ENCODE measurements at regions not wholly inside any gene's neighbourhood (a gene's known extent, or its start where the extent isn't known, plus 50 kb on each side); places are given as distances from the start of the nearest gene placed in this dataset.

DNA sequence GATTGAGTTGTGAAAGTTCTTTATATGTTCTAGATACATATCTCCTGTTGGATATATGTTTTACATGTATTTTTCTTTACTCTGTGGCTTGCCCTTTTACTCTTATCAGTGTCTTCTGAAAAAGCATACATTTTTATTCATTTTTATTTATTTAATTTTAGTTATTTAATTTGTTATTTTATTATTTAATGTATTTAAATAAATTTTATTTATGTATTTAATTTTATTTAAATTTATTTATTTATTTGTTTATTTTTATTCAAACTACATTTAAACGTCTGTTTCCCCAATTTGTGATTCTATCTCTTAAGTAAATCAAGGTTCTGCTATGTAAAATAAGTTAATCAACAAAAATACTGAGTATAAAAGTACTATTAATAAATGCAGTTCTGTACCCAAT lies 279.1 kb upstream of the AKR1E2 start:
- TF ChIP-seq CTCF (IDR thresholded peaks at IDR 0.05; ENCODE audit: insufficient read depth, low read length) (no peak), POLR2AphosphoS5 (IDR thresholded peaks at IDR 0.05; ENCODE audit: low read depth) (no peak), GABPA (IDR thresholded peaks at IDR 0.05; ENCODE audit: low read depth) (no peak)
- TF ChIP-seq, protein P1, sequence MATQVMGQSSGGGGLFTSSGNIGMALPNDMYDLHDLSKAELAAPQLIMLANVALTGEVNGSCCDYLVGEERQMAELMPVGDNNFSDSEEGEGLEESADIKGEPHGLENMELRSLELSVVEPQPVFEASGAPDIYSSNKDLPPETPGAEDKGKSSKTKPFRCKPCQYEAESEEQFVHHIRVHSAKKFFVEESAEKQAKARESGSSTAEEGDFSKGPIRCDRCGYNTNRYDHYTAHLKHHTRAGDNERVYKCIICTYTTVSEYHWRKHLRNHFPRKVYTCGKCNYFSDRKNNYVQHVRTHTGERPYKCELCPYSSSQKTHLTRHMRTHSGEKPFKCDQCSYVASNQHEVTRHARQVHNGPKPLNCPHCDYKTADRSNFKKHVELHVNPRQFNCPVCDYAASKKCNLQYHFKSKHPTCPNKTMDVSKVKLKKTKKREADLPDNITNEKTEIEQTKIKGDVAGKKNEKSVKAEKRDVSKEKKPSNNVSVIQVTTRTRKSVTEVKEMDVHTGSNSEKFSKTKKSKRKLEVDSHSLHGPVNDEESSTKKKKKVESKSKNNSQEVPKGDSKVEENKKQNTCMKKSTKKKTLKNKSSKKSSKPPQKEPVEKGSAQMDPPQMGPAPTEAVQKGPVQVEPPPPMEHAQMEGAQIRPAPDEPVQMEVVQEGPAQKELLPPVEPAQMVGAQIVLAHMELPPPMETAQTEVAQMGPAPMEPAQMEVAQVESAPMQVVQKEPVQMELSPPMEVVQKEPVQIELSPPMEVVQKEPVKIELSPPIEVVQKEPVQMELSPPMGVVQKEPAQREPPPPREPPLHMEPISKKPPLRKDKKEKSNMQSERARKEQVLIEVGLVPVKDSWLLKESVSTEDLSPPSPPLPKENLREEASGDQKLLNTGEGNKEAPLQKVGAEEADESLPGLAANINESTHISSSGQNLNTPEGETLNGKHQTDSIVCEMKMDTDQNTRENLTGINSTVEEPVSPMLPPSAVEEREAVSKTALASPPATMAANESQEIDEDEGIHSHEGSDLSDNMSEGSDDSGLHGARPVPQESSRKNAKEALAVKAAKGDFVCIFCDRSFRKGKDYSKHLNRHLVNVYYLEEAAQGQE (IDR thresholded peaks at IDR 0.05; ENCODE audit: insufficient replicate concordance, low read depth) = no peak
